Right lobe of liver (tissue), 6 donors: ENCODE measurements at regions not wholly inside any gene's neighbourhood (a gene's known extent, or its start where the extent isn't known, plus 50 kb on each side); places are given as distances from the start of the nearest gene placed in this dataset.

Experiments used
- ATAC-seq, 4 donors: fragments of 200-7000 bp; cut with Tn5 transposase; one replicate each; pipeline ENCODE4 v1.9.1; 2020; ENCODE audit warnings: mild to moderate bottlenecking in 4 of 4, moderate library complexity in 4 of 4
- DNase-seq, 3 donors: peaks; one replicate each; pipeline ENCODE4 v3.0.0-alpha.2; 2020
- H3K27ac ChIP-seq, 3 donors: fragments of 200-600 bp; one replicate each; pipeline ENCODE4 v1.8.0; 2022
- H3K27me3 ChIP-seq, 2 donors: fragments of 200-600 bp; one replicate each; pipeline ENCODE4 v1.8.0; 2022
- H3K36me3 ChIP-seq, 4 donors: fragments of 200-600 bp; sonication (generic) in 1 of 4; one replicate each; pipeline versions ENCODE4 v1.5.1 to v1.8.0; 2017 to 2022; ENCODE audit warnings: control low read depth in 1 of 4
- H3K4me1 ChIP-seq, 4 donors: fragments of 200-600 bp; sonication (generic) in 1 of 4; one replicate each; pipeline versions ENCODE4 v1.5.1 to v1.8.0; 2017 to 2022; ENCODE audit warnings: control low read depth in 1 of 4
- H3K4me3 ChIP-seq, 3 donors: fragments of 200-600 bp; one replicate each; pipeline ENCODE4 v1.8.0; 2022
- H3K9me3 ChIP-seq, 4 donors: fragments of 200-600 bp; sonication (generic) in 1 of 4; one replicate each; pipeline versions ENCODE4 v1.5.1 to v1.8.0; 2017 to 2022; ENCODE audit warnings: control low read depth in 1 of 4
- CTCF ChIP-seq, 4 donors: fragments of 200-600 bp in 3 of 4; fragments of 450-650 bp in 1 of 4; IDR thresholded peaks; one replicate each; pipeline versions ENCODE4 v1.5.1 to v1.8.0; 2016 to 2022; ENCODE audit warnings: antibody characterized with exemption in 4 of 4, mild to moderate bottlenecking in 2 of 4
- POLR2A ChIP-seq: fragments of 450-650 bp; IDR thresholded peaks from one replicate; pipeline ENCODE4 v1.6.1; 2017; ENCODE audit warnings: antibody characterized with exemption, mild to moderate bottlenecking
- WGBS: methylation state at CpG from one replicate; pipeline ENCODE4 v1.1.6; 2018; ENCODE audit warnings: low coverage, low lambda C conversion rate; ENCODE audit not compliant: insufficient coverage; ENCODE audit errors: missing lambda C conversion rate; 5-methylcytosine and 5-hydroxymethylcytosine counted together
- intact Hi-C, 2 donors: fragments of 100-400 bp; cut with DNase I; formaldehyde crosslinking; loops; one replicate each; pipeline versions ENCODE4 v1.11.2 to v1.14.1; 2022
- donor health status: DM: no; HTN: yes; CAD: no.
- donor health status: DM: no; HTN: no; CAD: no.
- donor health status: DM: no; HTN: no; CAD: no.
- donor health status: DM: no; HTN: yes; CAD: no.
- donor health status: DM: no; HTN: yes; CAD: no.

GRCh38 chr5:67381236-67381880 is 184.8 kb upstream of the CD180 start:
- no peak for ATAC-seq
- no peaks in the 10 kb centered on the region for H3K9me3 ChIP-seq
- H3K36me3 ChIP-seq, result no peaks in the 10 kb centered on the region
- H3K4me1 ChIP-seq, result no peaks in the 10 kb centered on the region
- no peak overlapping the region for H3K27ac ChIP-seq
- WGBS, result 71% methylated on average over 2 of the region's 2 CpGs
- no peaks in the 10 kb centered on the region for H3K27me3 ChIP-seq
- H3K4me3 ChIP-seq, result no peak overlapping the region
- TF ChIP-seq POLR2A (no peak), CTCF (IDR thresholded peaks at IDR 0.05) (no peak)
- intact Hi-C loops, result no loop called here
- DNase-seq, result no peak

- Histone ChIP-seq H3K9me3 (no peaks in the 10 kb centered on the region), H3K27me3 (no peaks in the 10 kb centered on the region), H3K27ac (no peak overlapping the region), H3K4me3 (no peak overlapping the region), H3K4me1 (no peaks in the 10 kb centered on the region), H3K36me3 (no peaks in the 10 kb centered on the region)
- ATAC-seq (no peak), DNase-seq (no peak)
- no peak for TF ChIP-seq CTCF (IDR thresholded peaks at IDR 0.05)
- TF ChIP-seq POLR2A, result no peak
- 92% methylated on average over 1 of the region's 1 CpG for WGBS
- intact Hi-C loops, result no loop called here
Observed at GRCh38 chr5:67380431-67380830, 183.8 kb upstream of the CD180 start.

GRCh38 chr5:67379753-67380152 is 183.2 kb upstream of the CD180 start:
- no peaks in the 10 kb centered on the region for H3K36me3 ChIP-seq
- ATAC-seq (no peak), DNase-seq (no peak)
- intact Hi-C loops, result no loop called here
- WGBS, result 88% methylated on average over 2 of the region's 2 CpGs
- H3K27ac ChIP-seq, result no peak overlapping the region
- no peaks in the 10 kb centered on the region for H3K27me3 ChIP-seq
- H3K4me3 ChIP-seq, result no peak overlapping the region
- H3K4me1 ChIP-seq, result no peaks in the 10 kb centered on the region
- TF ChIP-seq CTCF (IDR thresholded peaks at IDR 0.05) (no peak), POLR2A (no peak)
- H3K9me3 ChIP-seq, result no peaks in the 10 kb centered on the region

- Histone ChIP-seq H3K4me1 (peaks cover 0 to 5% (median 0%) of the 10 kb centered on the region in 4 donors), H3K36me3 (no peaks in the 10 kb centered on the region), H3K27ac (no peak overlapping the region), H3K4me3 (no peak overlapping the region), H3K27me3 (no peaks in the 10 kb centered on the region), H3K9me3 (no peaks in the 10 kb centered on the region)
- WGBS, result 58% methylated on average over 1 of the region's 1 CpG
- DNase-seq (no peak), ATAC-seq (no peak)
- no peak for TF ChIP-seq POLR2A
- TF ChIP-seq CTCF (IDR thresholded peaks at IDR 0.05), result no peak
- intact Hi-C loops, result no loop called here
Observed at GRCh38 chr5:67378256-67378655, 181.7 kb upstream of the CD180 start.

GRCh38 chr5:67377631-67378030 is 181.0 kb upstream of the CD180 start:
- H3K9me3 ChIP-seq, result no peaks in the 10 kb centered on the region
- H3K27me3 ChIP-seq, result no peaks in the 10 kb centered on the region
- H3K4me3 ChIP-seq, result no peak overlapping the region
- H3K27ac ChIP-seq, result no peak overlapping the region
- intact Hi-C loops, result no loop called here
- ATAC-seq (no peak), DNase-seq (no peak)
- WGBS, result 93% methylated on average over 4 of the region's 4 CpGs
- H3K36me3 ChIP-seq, result no peaks in the 10 kb centered on the region
- no peak for TF ChIP-seq CTCF (IDR thresholded peaks at IDR 0.05)
- TF ChIP-seq POLR2A, result no peak
- peaks cover 0 to 11% (median 0%) of the 10 kb centered on the region in 4 donors for H3K4me1 ChIP-seq
